ENCODE measurements at regions not wholly inside any gene's neighbourhood (a gene's known extent, or its start where the extent isn't known, plus 50 kb on each side); places are given as distances from the start of the nearest gene placed in this dataset.

GRCh38 chr10:1855911-1856310 lies 118.6 kb upstream of the ADARB2 start:
- Histone ChIP-seq H3K36me3 (ENCODE audit: control insufficient read depth in 2 of 3, insufficient read depth in 3 of 3, low read length in 3 of 3) (no peaks in the 10 kb centered on the region), H3K4me3 (ENCODE audit: low read length) (no peak overlapping the region), H3K9me3 (ENCODE audit: control insufficient read depth in 2 of 3, low read length in 3 of 3) (no peaks in the 10 kb centered on the region), H3K4me1 (ENCODE audit: control insufficient read depth in 2 of 2, insufficient read depth in 2 of 2, low read length in 2 of 2) (no peaks in the 10 kb centered on the region), H3K27ac (ENCODE audit: low read depth, low read length) (no peak overlapping the region), H3K27me3 (ENCODE audit: control insufficient read depth in 2 of 2, insufficient read depth in 2 of 2, low read length in 2 of 2) (no peaks in the 10 kb centered on the region)
- Mint-ChIP-seq H3K9me3 (peaks cover 0 to 2% (median 0%) of the 10 kb centered on the region in 11 donors), H3K4me3 (no peak overlapping the region), H3K27ac (no peak overlapping the region), H3K4me1 (no peaks in the 10 kb centered on the region), H3K36me3 (peaks cover 0 to 2% (median 0%) of the 10 kb centered on the region in 5 donors), H3K27me3 (peaks cover 0 to 4% (median 0%) of the 10 kb centered on the region in 5 donors)
- DNase-seq (no peak), ATAC-seq (no peak)
- CTCF ChIA-PET: no interaction called here
- POLR2A ChIA-PET: no interaction called here
- intact Hi-C loops (cut with micrococcal nuclease): no loop called here

GRCh38 chr10:1854271-1854670 lies 116.9 kb upstream of the ADARB2 start:
- Mint-ChIP-seq H3K27me3 (peaks cover 0 to 4% (median 0%) of the 10 kb centered on the region in 5 donors), H3K4me1 (no peaks in the 10 kb centered on the region), H3K36me3 (peaks cover 0 to 9% (median 0%) of the 10 kb centered on the region in 5 donors), H3K9me3 (peaks cover 0 to 10% (median 2%) of the 10 kb centered on the region in 11 donors), H3K4me3 (no peak overlapping the region), H3K27ac (no peak overlapping the region)
- no peak for ATAC-seq
- DNase-seq: no peak
- POLR2A ChIA-PET: no interaction called here
- Histone ChIP-seq H3K27ac (ENCODE audit: low read depth, low read length) (no peak overlapping the region), H3K27me3 (ENCODE audit: control insufficient read depth in 2 of 2, insufficient read depth in 2 of 2, low read length in 2 of 2) (no peaks in the 10 kb centered on the region), H3K4me1 (ENCODE audit: control insufficient read depth in 2 of 2, insufficient read depth in 2 of 2, low read length in 2 of 2) (no peaks in the 10 kb centered on the region), H3K9me3 (ENCODE audit: control insufficient read depth in 2 of 3, low read length in 3 of 3) (no peaks in the 10 kb centered on the region), H3K4me3 (ENCODE audit: low read length) (no peak overlapping the region), H3K36me3 (ENCODE audit: control insufficient read depth in 2 of 3, insufficient read depth in 3 of 3, low read length in 3 of 3) (no peaks in the 10 kb centered on the region)
- intact Hi-C loops (cut with micrococcal nuclease): no loop called here
- CTCF ChIA-PET: no interaction called here

GRCh38 chr10:1853801-1854200 lies 116.5 kb upstream of the ADARB2 start:
- no peak overlapping the region for H3K4me3 Mint-ChIP-seq
- peaks cover 0 to 4% (median 0%) of the 10 kb centered on the region in 5 donors for H3K27me3 Mint-ChIP-seq
- Histone ChIP-seq H3K4me3 (ENCODE audit: low read length) (no peak overlapping the region), H3K9me3 (ENCODE audit: control insufficient read depth in 2 of 3, low read length in 3 of 3) (no peaks in the 10 kb centered on the region), H3K36me3 (ENCODE audit: control insufficient read depth in 2 of 3, insufficient read depth in 3 of 3, low read length in 3 of 3) (no peaks in the 10 kb centered on the region), H3K4me1 (ENCODE audit: control insufficient read depth in 2 of 2, insufficient read depth in 2 of 2, low read length in 2 of 2) (no peaks in the 10 kb centered on the region), H3K27me3 (ENCODE audit: control insufficient read depth in 2 of 2, insufficient read depth in 2 of 2, low read length in 2 of 2) (no peaks in the 10 kb centered on the region), H3K27ac (ENCODE audit: low read depth, low read length) (no peak overlapping the region)
- H3K4me1 Mint-ChIP-seq: no peaks in the 10 kb centered on the region
- DNase-seq: no peak
- CTCF ChIA-PET: no interaction called here
- POLR2A ChIA-PET: no interaction called here
- H3K27ac Mint-ChIP-seq: peak overlapping the region in 1 of 9 donors; percentile 14
- intact Hi-C loops (cut with micrococcal nuclease): no loop called here
- ATAC-seq: no peak
- H3K9me3 Mint-ChIP-seq: peaks cover 0 to 11% (median 2%) of the 10 kb centered on the region in 11 donors
- H3K36me3 Mint-ChIP-seq: peaks cover 0 to 9% (median 0%) of the 10 kb centered on the region in 5 donors

- Mint-ChIP-seq H3K27ac (peak overlapping the region in 1 of 9 donors; percentile 57), H3K36me3 (peaks cover 0 to 9% (median 0%) of the 10 kb centered on the region in 5 donors), H3K9me3 (peaks cover 0 to 13% (median 2%) of the 10 kb centered on the region in 11 donors), H3K4me3 (no peak overlapping the region), H3K27me3 (peaks cover 0 to 8% (median 0%) of the 10 kb centered on the region in 5 donors), H3K4me1 (no peaks in the 10 kb centered on the region)
- no peak for DNase-seq
- ChIA-PET POLR2A (no interaction called here), CTCF (no interaction called here)
- Histone ChIP-seq H3K4me1 (ENCODE audit: control insufficient read depth in 2 of 2, insufficient read depth in 2 of 2, low read length in 2 of 2) (no peaks in the 10 kb centered on the region), H3K27me3 (ENCODE audit: control insufficient read depth in 2 of 2, insufficient read depth in 2 of 2, low read length in 2 of 2) (no peaks in the 10 kb centered on the region), H3K27ac (ENCODE audit: low read depth, low read length) (no peak overlapping the region), H3K4me3 (ENCODE audit: low read length) (no peak overlapping the region), H3K9me3 (ENCODE audit: control insufficient read depth in 2 of 3, low read length in 3 of 3) (no peaks in the 10 kb centered on the region), H3K36me3 (ENCODE audit: control insufficient read depth in 2 of 3, insufficient read depth in 3 of 3, low read length in 3 of 3) (no peaks in the 10 kb centered on the region)
- intact Hi-C loops (cut with micrococcal nuclease): no loop called here
- ATAC-seq: no peak
Measured at GRCh38 chr10:1852841-1853240, 115.5 kb upstream of the ADARB2 start.

- intact Hi-C loops (cut with micrococcal nuclease): no loop called here
- Histone ChIP-seq H3K4me1 (ENCODE audit: control insufficient read depth in 2 of 2, insufficient read depth in 2 of 2, low read length in 2 of 2) (no peaks in the 10 kb centered on the region), H3K27ac (ENCODE audit: low read depth, low read length) (no peak overlapping the region), H3K36me3 (ENCODE audit: control insufficient read depth in 2 of 3, insufficient read depth in 3 of 3, low read length in 3 of 3) (no peaks in the 10 kb centered on the region), H3K4me3 (ENCODE audit: low read length) (no peak overlapping the region), H3K27me3 (ENCODE audit: control insufficient read depth in 2 of 2, insufficient read depth in 2 of 2, low read length in 2 of 2) (no peaks in the 10 kb centered on the region), H3K9me3 (ENCODE audit: control insufficient read depth in 2 of 3, low read length in 3 of 3) (no peaks in the 10 kb centered on the region)
- Mint-ChIP-seq H3K9me3 (peaks cover 0 to 13% (median 2%) of the 10 kb centered on the region in 11 donors), H3K36me3 (peaks cover 0 to 9% (median 0%) of the 10 kb centered on the region in 5 donors), H3K27ac (no peak overlapping the region), H3K4me1 (no peaks in the 10 kb centered on the region), H3K27me3 (peaks cover 0 to 8% (median under 1%) of the 10 kb centered on the region in 5 donors), H3K4me3 (no peak overlapping the region)
- ChIA-PET POLR2A (no interaction called here), CTCF (no interaction called here)
- ATAC-seq: no peak
- no peak for DNase-seq
Measured at GRCh38 chr10:1851762-1852161, 114.4 kb upstream of the ADARB2 start.

GRCh38 chr10:1850971-1851527 lies 113.7 kb upstream of the ADARB2 start:
- intact Hi-C loops (cut with micrococcal nuclease): no loop called here
- H3K27me3 ChIP-seq (ENCODE audit: control insufficient read depth in 2 of 2, insufficient read depth in 2 of 2, low read length in 2 of 2): no peaks in the 10 kb centered on the region
- no peak for DNase-seq
- no peak for ATAC-seq
- Mint-ChIP-seq H3K9me3 (peaks cover 0 to 13% (median 2%) of the 10 kb centered on the region in 11 donors), H3K27me3 (peaks cover 0 to 8% (median 2%) of the 10 kb centered on the region in 5 donors), H3K27ac (no peak overlapping the region), H3K4me3 (no peak overlapping the region), H3K36me3 (peaks cover 0 to 9% (median 0%) of the 10 kb centered on the region in 5 donors), H3K4me1 (no peaks in the 10 kb centered on the region)
- ChIA-PET POLR2A (no interaction called here), CTCF (no interaction called here)
- no peaks in the 10 kb centered on the region for H3K4me1 ChIP-seq (ENCODE audit: control insufficient read depth in 2 of 2, insufficient read depth in 2 of 2, low read length in 2 of 2)
- no peak overlapping the region for H3K4me3 ChIP-seq (ENCODE audit: low read length)
- H3K27ac ChIP-seq (ENCODE audit: low read depth, low read length): no peak overlapping the region
- H3K9me3 ChIP-seq (ENCODE audit: control insufficient read depth in 2 of 3, low read length in 3 of 3): no peaks in the 10 kb centered on the region
- H3K36me3 ChIP-seq (ENCODE audit: control insufficient read depth in 2 of 3, insufficient read depth in 3 of 3, low read length in 3 of 3): no peaks in the 10 kb centered on the region

- ATAC-seq (no peak), DNase-seq (no peak)
- Mint-ChIP-seq H3K4me3 (no peak overlapping the region), H3K36me3 (peaks cover 0 to 9% (median 0%) of the 10 kb centered on the region in 5 donors), H3K27ac (no peak overlapping the region), H3K9me3 (peaks cover 0 to 13% (median 0%) of the 10 kb centered on the region in 11 donors), H3K27me3 (peaks cover 0 to 8% (median 2%) of the 10 kb centered on the region in 5 donors), H3K4me1 (no peaks in the 10 kb centered on the region)
- no peaks in the 10 kb centered on the region for H3K27me3 ChIP-seq (ENCODE audit: control insufficient read depth in 2 of 2, insufficient read depth in 2 of 2, low read length in 2 of 2)
- ChIA-PET POLR2A (no interaction called here), CTCF (no interaction called here)
- intact Hi-C loops (cut with micrococcal nuclease): no loop called here
- no peak overlapping the region for H3K27ac ChIP-seq (ENCODE audit: low read depth, low read length)
- no peaks in the 10 kb centered on the region for H3K36me3 ChIP-seq (ENCODE audit: control insufficient read depth in 2 of 3, insufficient read depth in 3 of 3, low read length in 3 of 3)
- no peaks in the 10 kb centered on the region for H3K9me3 ChIP-seq (ENCODE audit: control insufficient read depth in 2 of 3, low read length in 3 of 3)
- H3K4me3 ChIP-seq (ENCODE audit: low read length): no peak overlapping the region
- H3K4me1 ChIP-seq (ENCODE audit: control insufficient read depth in 2 of 2, insufficient read depth in 2 of 2, low read length in 2 of 2): no peaks in the 10 kb centered on the region
Measured at GRCh38 chr10:1847361-1847760, 110.0 kb upstream of the ADARB2 start.

All from naive thymus-derived CD4-positive, alpha-beta T cell (primary cell).